Heart left ventricle (tissue), 13 donors: ENCODE measurements at regions not wholly inside any gene's neighbourhood (a gene's known extent, or its start where the extent isn't known, plus 50 kb on each side); places are given as distances from the start of the nearest gene placed in this dataset.

Experiments used
- CTCF ChIP-seq, 12 donors: fragments of 200-600 bp; sonication (generic) in 4 of 12; IDR thresholded peaks; one replicate each; pipeline versions ENCODE4 v1.5.0 to v1.8.0; 2018 to 2022; ENCODE audit warnings: antibody characterized with exemption in 12 of 12, mild to moderate bottlenecking in 5 of 12
- POLR2A ChIP-seq, 2 donors: fragments of 450-650 bp; IDR thresholded peaks; one replicate each; pipeline ENCODE4 v1.6.1; 2017; ENCODE audit warnings: antibody characterized with exemption in 2 of 2, mild to moderate bottlenecking in 2 of 2, moderate library complexity in 2 of 2
- donor health status: ischemic (EF 13 %, LVEDD 7.1; RV severe dilation, severe dysfunction).
- donor health status: DM: no; HTN: yes; CAD: no.
- donor health status: DM: no; HTN: no; CAD: no.
- donor health status: ischemic (EF 25% LVEDD 6.9; RV normal size, moderate dysfunction).
- donor health status: ischemic (EF 25% LVEDD 5.7; RV mildly dilated, moderate dysfunction).
- donor health status: ischemic (EF 35%, LVEDD 5.7; RV mildly dilated, moderate dysfunction).
- donor health status: nonischemic (EF 11% LVEDD 7.7; RV severe dilation, severe dysfunction).
- donor health status: DM: yes; HTN: yes; CAD: no.
- donor health status: PGD.
- donor health status: ischemic (EF 29% LVEDD 5.4; RV normal size, mild dysfunction).
- donor health status: nonischemic (EF 23%, LVEDD 6.1; RV moderate dilation, normal function).

GRCh38 chr7:114099337-114099736, 180.5 kb upstream of the PPP1R3A start:
- TF ChIP-seq CTCF (IDR thresholded peaks at IDR 0.05) (no peak), POLR2A (IDR thresholded peaks at IDR 0.05) (no peak)
